HG03159 (cell line): ENCODE measurements at regions not wholly inside any gene's neighbourhood (a gene's known extent, or its start where the extent isn't known, plus 50 kb on each side); places are given as distances from the start of the nearest gene placed in this dataset.
"Not testable (repeated sequence)": the region's sequence is repeated elsewhere in the genome, so short reads cannot be mapped to it uniquely, and the experiment has no call there.

ENCODE experiments used
- ATAC-seq: cut with Tn5 transposase; IDR thresholded peaks from one replicate; pipeline ENCODE4 v1.9.1; 2021; ENCODE audit warnings: mild to moderate bottlenecking, moderate library complexity; ENCODE audit not compliant: unreplicated experiment

GRCh38 chrX:137646472-137646871 is 80.5 kb downstream of the ZIC3 start:
- ATAC-seq, result no peak

GRCh38 chrX:137651647-137652046 is 85.7 kb downstream of the ZIC3 start:
- no peak for ATAC-seq

GRCh38 chrX:137652086-137652485 is 86.2 kb downstream of the ZIC3 start:
- ATAC-seq, result no peak

GRCh38 chrX:137654481-137654880 is 88.6 kb downstream of the ZIC3 start:
- no peak for ATAC-seq

- no peak for ATAC-seq
Measured at GRCh38 chrX:137667776-137668175, 101.8 kb downstream of the ZIC3 start.

GRCh38 chrX:137684591-137684990 is 118.7 kb downstream of the ZIC3 start:
- ATAC-seq, result no peak

- no peak for ATAC-seq
Measured at GRCh38 chrX:137695417-137695816, 129.5 kb downstream of the ZIC3 start.

- no peak for ATAC-seq
Measured at GRCh38 chrX:137707348-137707747, 141.4 kb downstream of the ZIC3 start.

GRCh38 chrX:137742846-137743245 is 176.9 kb downstream of the ZIC3 start:
- ATAC-seq, result no peak

- no peak for ATAC-seq
Measured at GRCh38 chrX:137743414-137743813, 177.5 kb downstream of the ZIC3 start.

GRCh38 chrX:137746289-137746688 is 180.4 kb downstream of the ZIC3 start:
- no peak for ATAC-seq

- no peak for ATAC-seq
Measured at GRCh38 chrX:137747244-137748043, 181.5 kb downstream of the ZIC3 start.

GRCh38 chrX:137748827-137749226 is 182.9 kb downstream of the ZIC3 start:
- ATAC-seq, result no peak

- no peak for ATAC-seq
Measured at GRCh38 chrX:137749246-137749645, 183.3 kb downstream of the ZIC3 start.

- no peak for ATAC-seq
Measured at GRCh38 chrX:137771537-137771936, 205.6 kb downstream of the ZIC3 start.

GRCh38 chrX:137792214-137792613 is 226.3 kb downstream of the ZIC3 start:
- no peak for ATAC-seq

GRCh38 chrX:137797926-137798325 is 232.0 kb downstream of the ZIC3 start:
- not testable (repeated sequence) for ATAC-seq

- no peak for ATAC-seq
Measured at GRCh38 chrX:137823257-137823656, 257.3 kb downstream of the ZIC3 start.

- ATAC-seq, result no peak
Measured at GRCh38 chrX:137847376-137847775, 281.4 kb downstream of the ZIC3 start.

GRCh38 chrX:137848266-137848905 is 282.5 kb downstream of the ZIC3 start:
- ATAC-seq, result no peak

GRCh38 chrX:137852502-137852901 is 286.6 kb downstream of the ZIC3 start:
- no peak for ATAC-seq

GRCh38 chrX:137855490-137855889 is 289.6 kb downstream of the ZIC3 start:
- ATAC-seq, result no peak
